Activated CD4-positive, alpha-beta T cell treated with anti-CD3 and anti-CD28 coated beads for 1 hour (primary cell): ENCODE measurements at regions not wholly inside any gene's neighbourhood (a gene's known extent, or its start where the extent isn't known, plus 50 kb on each side); places are given as distances from the start of the nearest gene placed in this dataset.
"Not testable (repeated sequence)": the region's sequence is repeated elsewhere in the genome, so short reads cannot be mapped to it uniquely, and the experiment has no call there.

Experiments used
- DNase-seq: peaks from one replicate; pipeline ENCODE4 v3.0.0-alpha.2; 2020

- no peak for DNase-seq
These were observed 105.6 kb upstream of the PLXNA2 start for GRCh38 chr1:208349694-208350330.

- no peak for DNase-seq
These were observed 106.6 kb upstream of the PLXNA2 start for GRCh38 chr1:208350815-208351214.

- no peak for DNase-seq
These were observed 107.7 kb upstream of the PLXNA2 start for GRCh38 chr1:208351838-208352237.

- not testable (repeated sequence) for DNase-seq
These were observed 109.6 kb upstream of the PLXNA2 start for GRCh38 chr1:208353797-208354196.

GRCh38 chr1:208357644-208358507 lies 113.7 kb upstream of the PLXNA2 start:
- no peak for DNase-seq

- no peak for DNase-seq
These were observed 114.5 kb upstream of the PLXNA2 start for GRCh38 chr1:208358651-208359050.

- DNase-seq, result no peak
These were observed 117.8 kb upstream of the PLXNA2 start for GRCh38 chr1:208362011-208362410.

GRCh38 chr1:208366559-208366958 lies 122.4 kb upstream of the PLXNA2 start:
- no peak for DNase-seq

- DNase-seq, result no peak
These were observed 124.9 kb upstream of the PLXNA2 start for GRCh38 chr1:208369045-208369444.

GRCh38 chr1:208369658-208370057 lies 125.5 kb upstream of the PLXNA2 start:
- DNase-seq, result no peak

GRCh38 chr1:208374391-208374941 lies 130.3 kb upstream of the PLXNA2 start:
- DNase-seq, result no peak

- no peak for DNase-seq
These were observed 137.3 kb upstream of the PLXNA2 start for GRCh38 chr1:208381481-208381880.

GRCh38 chr1:208387908-208388811 lies 144.0 kb upstream of the PLXNA2 start:
- no peak for DNase-seq

GRCh38 chr1:208393416-208393815 lies 149.2 kb upstream of the PLXNA2 start:
- no peak for DNase-seq

- no peak for DNase-seq
These were observed 149.6 kb upstream of the PLXNA2 start for GRCh38 chr1:208393826-208394225.

GRCh38 chr1:208397286-208397685 lies 153.1 kb upstream of the PLXNA2 start:
- no peak for DNase-seq

GRCh38 chr1:208405014-208405413 lies 160.8 kb upstream of the PLXNA2 start:
- no peak for DNase-seq

- no peak for DNase-seq
These were observed 165.0 kb upstream of the PLXNA2 start for GRCh38 chr1:208409176-208409575.

- no peak for DNase-seq
These were observed 166.2 kb upstream of the PLXNA2 start for GRCh38 chr1:208410409-208410808.

- no peak for DNase-seq
These were observed 168.8 kb upstream of the PLXNA2 start for GRCh38 chr1:208413006-208413405.

- DNase-seq, result no peak
These were observed 174.5 kb upstream of the PLXNA2 start for GRCh38 chr1:208418667-208419066.

- DNase-seq, result no peak
These were observed 175.7 kb upstream of the PLXNA2 start for GRCh38 chr1:208419746-208420420.
